ENCODE measurements at regions not wholly inside any gene's neighbourhood (a gene's known extent, or its start where the extent isn't known, plus 50 kb on each side); places are given as distances from the start of the nearest gene placed in this dataset.
"Not testable (repeated sequence)": the region's sequence is repeated elsewhere in the genome, so short reads cannot be mapped to it uniquely, and the experiment has no call there.

GRCh38 chr11:112673401-112673800 is 287.8 kb upstream of the NCAM1 start:
- H3K4me3 Mint-ChIP-seq, H3K36me3 Mint-ChIP-seq, H3K27ac Mint-ChIP-seq, H3K4me1 Mint-ChIP-seq, H3K9me3 Mint-ChIP-seq, DNase-seq: not testable (repeated sequence)
- H3K27me3 Mint-ChIP-seq (ENCODE audit: low read depth in 3 of 3) = peaks cover 0 to 12% (median 5%) of the 10 kb centered on the region in 3 donors

GRCh38 chr11:112685111-112685510 is 276.1 kb upstream of the NCAM1 start:
- Mint-ChIP-seq H3K4me3 (no peak overlapping the region), H3K27ac (no peak overlapping the region), H3K9me3 (peaks cover 0 to 4% (median 2%) of the 10 kb centered on the region in 6 donors), H3K27me3 (ENCODE audit: low read depth in 3 of 3) (peaks cover 5 to 7% (median 5%) of the 10 kb centered on the region in 3 donors), H3K36me3 (no peaks in the 10 kb centered on the region), H3K4me1 (no peaks in the 10 kb centered on the region)
- DNase-seq = no peak

- no peak for DNase-seq
- peaks cover 4 to 9% (median 7%) of the 10 kb centered on the region in 3 donors for H3K27me3 Mint-ChIP-seq (ENCODE audit: low read depth in 3 of 3)
- H3K27ac Mint-ChIP-seq = no peak overlapping the region
- peaks cover 0 to 3% (median 0%) of the 10 kb centered on the region in 6 donors for H3K9me3 Mint-ChIP-seq
- no peaks in the 10 kb centered on the region for H3K4me1 Mint-ChIP-seq
- H3K4me3 Mint-ChIP-seq = no peak overlapping the region
- H3K36me3 Mint-ChIP-seq = no peaks in the 10 kb centered on the region
Observed at GRCh38 chr11:112689851-112690250, 271.4 kb upstream of the NCAM1 start.

- H3K36me3 Mint-ChIP-seq = peaks cover 0 to 3% (median 0%) of the 10 kb centered on the region in 3 donors
- DNase-seq = no peak
- no peak overlapping the region for H3K27ac Mint-ChIP-seq
- H3K9me3 Mint-ChIP-seq = no peaks in the 10 kb centered on the region
- no peak overlapping the region for H3K4me3 Mint-ChIP-seq
- H3K4me1 Mint-ChIP-seq = no peaks in the 10 kb centered on the region
- H3K27me3 Mint-ChIP-seq (ENCODE audit: low read depth in 3 of 3) = peaks cover 3 to 10% (median 5%) of the 10 kb centered on the region in 3 donors
Observed at GRCh38 chr11:112693781-112694180, 267.4 kb upstream of the NCAM1 start.

GRCh38 chr11:112694245-112694644 is 267.0 kb upstream of the NCAM1 start:
- no peak overlapping the region for H3K4me3 Mint-ChIP-seq
- H3K27me3 Mint-ChIP-seq (ENCODE audit: low read depth in 3 of 3) = peaks cover 3 to 11% (median 3%) of the 10 kb centered on the region in 3 donors
- no peak overlapping the region for H3K27ac Mint-ChIP-seq
- H3K9me3 Mint-ChIP-seq = no peaks in the 10 kb centered on the region
- H3K36me3 Mint-ChIP-seq = peaks cover 0 to 3% (median 0%) of the 10 kb centered on the region in 3 donors
- no peaks in the 10 kb centered on the region for H3K4me1 Mint-ChIP-seq
- DNase-seq = no peak

GRCh38 chr11:112694813-112695212 is 266.4 kb upstream of the NCAM1 start:
- no peaks in the 10 kb centered on the region for H3K9me3 Mint-ChIP-seq
- H3K27ac Mint-ChIP-seq = no peak overlapping the region
- H3K36me3 Mint-ChIP-seq = peaks cover 0 to 3% (median 0%) of the 10 kb centered on the region in 3 donors
- H3K27me3 Mint-ChIP-seq (ENCODE audit: low read depth in 3 of 3) = peaks cover 3 to 11% (median 3%) of the 10 kb centered on the region in 3 donors
- no peak for DNase-seq
- H3K4me3 Mint-ChIP-seq = no peak overlapping the region
- no peaks in the 10 kb centered on the region for H3K4me1 Mint-ChIP-seq

GRCh38 chr11:112697391-112698178 is 263.6 kb upstream of the NCAM1 start:
- Mint-ChIP-seq H3K27ac (no peak overlapping the region), H3K4me3 (no peak overlapping the region), H3K4me1 (no peaks in the 10 kb centered on the region), H3K36me3 (peaks cover 0 to 3% (median 0%) of the 10 kb centered on the region in 3 donors), H3K9me3 (peaks cover 0 to 2% (median under 1%) of the 10 kb centered on the region in 6 donors), H3K27me3 (ENCODE audit: low read depth in 3 of 3) (peaks cover 0 to 20% (median 8%) of the 10 kb centered on the region in 3 donors)
- DNase-seq = no peak

- Mint-ChIP-seq H3K4me3 (no peak overlapping the region), H3K9me3 (peaks cover 0 to 14% (median 5%) of the 10 kb centered on the region in 6 donors), H3K4me1 (no peaks in the 10 kb centered on the region), H3K27ac (no peak overlapping the region), H3K27me3 (ENCODE audit: low read depth in 3 of 3) (peaks cover 0 to 12% (median 8%) of the 10 kb centered on the region in 3 donors), H3K36me3 (no peaks in the 10 kb centered on the region)
- DNase-seq = no peak
Observed at GRCh38 chr11:112705148-112705547, 256.1 kb upstream of the NCAM1 start.

- no peaks in the 10 kb centered on the region for H3K36me3 Mint-ChIP-seq
- H3K27ac Mint-ChIP-seq = no peak overlapping the region
- peaks cover 1 to 8% (median 7%) of the 10 kb centered on the region in 3 donors for H3K27me3 Mint-ChIP-seq (ENCODE audit: low read depth in 3 of 3)
- no peaks in the 10 kb centered on the region for H3K4me1 Mint-ChIP-seq
- H3K4me3 Mint-ChIP-seq = no peak overlapping the region
- peaks cover 0 to 14% (median 5%) of the 10 kb centered on the region in 6 donors for H3K9me3 Mint-ChIP-seq
- DNase-seq = no peak
Observed at GRCh38 chr11:112706863-112707262, 254.4 kb upstream of the NCAM1 start.

GRCh38 chr11:112714340-112714739 is 246.9 kb upstream of the NCAM1 start:
- H3K9me3 Mint-ChIP-seq, DNase-seq, H3K36me3 Mint-ChIP-seq, H3K27ac Mint-ChIP-seq, H3K4me1 Mint-ChIP-seq, H3K4me3 Mint-ChIP-seq: not testable (repeated sequence)
- peaks cover 7 to 24% (median 10%) of the 10 kb centered on the region in 3 donors for H3K27me3 Mint-ChIP-seq (ENCODE audit: low read depth in 3 of 3)

- peaks cover 0 to 1% (median 0%) of the 10 kb centered on the region in 6 donors for H3K9me3 Mint-ChIP-seq
- no peaks in the 10 kb centered on the region for H3K36me3 Mint-ChIP-seq
- peaks cover 7 to 26% (median 10%) of the 10 kb centered on the region in 3 donors for H3K27me3 Mint-ChIP-seq (ENCODE audit: low read depth in 3 of 3)
- DNase-seq = no peak
- no peaks in the 10 kb centered on the region for H3K4me1 Mint-ChIP-seq
- no peak overlapping the region for H3K4me3 Mint-ChIP-seq
- H3K27ac Mint-ChIP-seq = no peak overlapping the region
Observed at GRCh38 chr11:112715056-112715455, 246.2 kb upstream of the NCAM1 start.

GRCh38 chr11:112718483-112718882 is 242.7 kb upstream of the NCAM1 start:
- H3K27me3 Mint-ChIP-seq (ENCODE audit: low read depth in 3 of 3) = peaks cover 3 to 20% (median 7%) of the 10 kb centered on the region in 3 donors
- no peaks in the 10 kb centered on the region for H3K36me3 Mint-ChIP-seq
- no peak overlapping the region for H3K4me3 Mint-ChIP-seq
- H3K4me1 Mint-ChIP-seq = no peaks in the 10 kb centered on the region
- H3K27ac Mint-ChIP-seq = no peak overlapping the region
- H3K9me3 Mint-ChIP-seq = peaks cover 0 to 1% (median 0%) of the 10 kb centered on the region in 6 donors
- DNase-seq = no peak

- Mint-ChIP-seq H3K9me3 (peaks cover 0 to 1% (median 0%) of the 10 kb centered on the region in 6 donors), H3K27me3 (ENCODE audit: low read depth in 3 of 3) (peaks cover 3 to 23% (median 9%) of the 10 kb centered on the region in 3 donors), H3K27ac (no peak overlapping the region), H3K4me3 (no peak overlapping the region), H3K36me3 (no peaks in the 10 kb centered on the region), H3K4me1 (no peaks in the 10 kb centered on the region)
- no peak for DNase-seq
Observed at GRCh38 chr11:112719736-112720525, 241.3 kb upstream of the NCAM1 start.

GRCh38 chr11:112722148-112722547 is 239.1 kb upstream of the NCAM1 start:
- H3K27ac Mint-ChIP-seq = no peak overlapping the region
- H3K27me3 Mint-ChIP-seq (ENCODE audit: low read depth in 3 of 3) = peaks cover 4 to 18% (median 11%) of the 10 kb centered on the region in 3 donors
- H3K4me1 Mint-ChIP-seq = no peaks in the 10 kb centered on the region
- no peaks in the 10 kb centered on the region for H3K36me3 Mint-ChIP-seq
- DNase-seq = no peak
- no peak overlapping the region for H3K4me3 Mint-ChIP-seq
- peaks cover 0 to 1% (median 0%) of the 10 kb centered on the region in 6 donors for H3K9me3 Mint-ChIP-seq
